CD14-positive monocyte (primary cell): ENCODE measurements at regions not wholly inside any gene's neighbourhood (a gene's known extent, or its start where the extent isn't known, plus 50 kb on each side); places are given as distances from the start of the nearest gene placed in this dataset.
"Not testable (repeated sequence)": the region's sequence is repeated elsewhere in the genome, so short reads cannot be mapped to it uniquely, and the experiment has no call there.

Experiments
- DNase-seq, 3 donors: peaks; one replicate each; pipeline ENCODE4 v3.0.0-alpha.2; 2011 to 2022
- H2AFZ ChIP-seq: 2 replicates; pipeline ENCODE4 v1.6.0; 2012; ENCODE audit warnings: mild to moderate bottlenecking, low read depth, low read length, inconsistent platforms; ENCODE audit not compliant: insufficient read depth, poor library complexity, severe bottlenecking
- H3K27ac ChIP-seq, 2 donors: 1 replicate in 1 of 2; 2 replicates in 1 of 2; pipeline ENCODE4 v1.5.1; 2012 to 2013; ENCODE audit warnings: low read length in 2 of 2, control low read depth in 1 of 2, inconsistent platforms in 1 of 2, low read depth in 1 of 2, mild to moderate bottlenecking in 1 of 2
- H3K27me3 ChIP-seq, 2 donors: one replicate each; pipeline versions ENCODE4 v1.6.0 to v1.6.1; 2011 to 2013; ENCODE audit warnings: low read length in 2 of 2; ENCODE audit not compliant: control insufficient read depth in 2 of 2, insufficient read depth in 2 of 2
- H3K36me3 ChIP-seq, 2 donors: replicated peaks in 1 of 2; 1 replicate in 1 of 2; 2 replicates in 1 of 2; pipeline versions ENCODE4 v1.5.1 to v1.6.1; 2012 to 2013; ENCODE audit warnings: low read length in 2 of 2, control low read depth in 1 of 2, inconsistent platforms in 1 of 2, mild to moderate bottlenecking in 1 of 2; ENCODE audit not compliant: insufficient read depth in 2 of 2, control insufficient read depth in 1 of 2
- H3K4me1 ChIP-seq, 2 donors: 1 replicate in 1 of 2; 2 replicates in 1 of 2; pipeline versions ENCODE4 v1.5.1 to v1.6.1; 2012 to 2013; ENCODE audit warnings: low read length in 2 of 2, control low read depth in 1 of 2, inconsistent platforms in 1 of 2, mild to moderate bottlenecking in 1 of 2, moderate library complexity in 1 of 2; ENCODE audit not compliant: insufficient read depth in 2 of 2, control insufficient read depth in 1 of 2
- H3K4me2 ChIP-seq: replicated peaks from 2 replicates; pipeline ENCODE3; 2012; ENCODE audit warnings: low read length, moderate library complexity, mild to moderate bottlenecking; ENCODE audit not compliant: poor library complexity, severe bottlenecking; ENCODE audit errors: extremely low read depth
- H3K4me3 ChIP-seq, 3 experiments: fragments of 200-600 bp in 1 of 3; sonication (generic) in 1 of 3; replicated peaks in 1 of 3; 1 replicate in 2 of 3; 2 replicates in 1 of 3; pipeline ENCODE4 v1.5.1; 2011 to 2013; ENCODE audit warnings: low read length in 3 of 3, mild to moderate bottlenecking in 3 of 3, control low read depth in 2 of 3, low read depth in 2 of 3, inconsistent platforms in 1 of 3, moderate library complexity in 1 of 3
- H3K79me2 ChIP-seq: 2 replicates; pipeline ENCODE4 v1.6.0; 2012; ENCODE audit warnings: mild to moderate bottlenecking, control low read depth, inconsistent platforms, low read length, moderate library complexity; ENCODE audit not compliant: insufficient read depth
- H3K9ac ChIP-seq: 2 replicates; pipeline ENCODE4 v1.6.0; 2017; ENCODE audit warnings: low read length, mild to moderate bottlenecking; ENCODE audit not compliant: insufficient read depth, poor library complexity, severe bottlenecking
- H3K9me3 ChIP-seq, 2 donors: replicated peaks in 1 of 2; 1 replicate in 1 of 2; 2 replicates in 1 of 2; pipeline versions ENCODE4 v1.5.1 to v1.6.1; 2012 to 2013; ENCODE audit warnings: low read length in 2 of 2, control low read depth in 1 of 2; ENCODE audit not compliant: control insufficient read depth in 1 of 2, insufficient read depth in 1 of 2
- H4K20me1 ChIP-seq: 2 replicates; pipeline ENCODE4 v1.6.0; 2012; ENCODE audit warnings: mild to moderate bottlenecking, low read length, control low read depth, moderate library complexity; ENCODE audit not compliant: insufficient read depth
- H3K27ac Mint-ChIP-seq, 7 donors: one replicate each; pipeline ENCODE4 v1.8.0; 2020; ENCODE audit warnings: mild to moderate bottlenecking in 7 of 7, mixed read lengths in 7 of 7, moderate library complexity in 6 of 7, inconsistent platforms in 2 of 7
- H3K27me3 Mint-ChIP-seq, 3 donors: one replicate each; pipeline ENCODE4 v1.8.0; 2021 to 2022; ENCODE audit warnings: low read depth in 3 of 3, mild to moderate bottlenecking in 3 of 3, mixed read lengths in 3 of 3, moderate library complexity in 3 of 3, inconsistent platforms in 1 of 3
- H3K36me3 Mint-ChIP-seq, 2 donors: one replicate each; pipeline ENCODE4 v1.8.0; 2020; ENCODE audit warnings: mixed read lengths in 2 of 2, inconsistent platforms in 1 of 2, mild to moderate bottlenecking in 1 of 2
- H3K4me1 Mint-ChIP-seq: one replicate; pipeline ENCODE4 v1.8.0; 2020; ENCODE audit warnings: mild to moderate bottlenecking, mixed read lengths
- H3K4me3 Mint-ChIP-seq, 2 donors: one replicate each; pipeline ENCODE4 v1.8.0; 2020; ENCODE audit warnings: mild to moderate bottlenecking in 2 of 2, mixed read lengths in 2 of 2, moderate library complexity in 1 of 2
- H3K9me3 Mint-ChIP-seq, 7 donors: one replicate each; pipeline ENCODE4 v1.8.0; 2020 to 2022; ENCODE audit warnings: mixed read lengths in 7 of 7, mild to moderate bottlenecking in 6 of 7, moderate library complexity in 6 of 7, inconsistent platforms in 2 of 7
- CTCF ChIP-seq: fragments of 200-600 bp; IDR thresholded peaks from one replicate; pipeline ENCODE4 v1.8.0; 2022; ENCODE audit warnings: antibody characterized with exemption, mild to moderate bottlenecking
- WGBS: methylation state at CpG from one replicate; pipeline ENCODE4 v1.1.5; 2013; ENCODE audit warnings: missing lambda C conversion rate; ENCODE audit not compliant: insufficient coverage; 5-methylcytosine and 5-hydroxymethylcytosine counted together
- intact Hi-C, 2 donors: fragments of 100-400 bp; cut with micrococcal nuclease; formaldehyde crosslinking; loops; one replicate each; pipeline versions ENCODE4 v1.15.0 to v1.15.1; 2023

DNA sequence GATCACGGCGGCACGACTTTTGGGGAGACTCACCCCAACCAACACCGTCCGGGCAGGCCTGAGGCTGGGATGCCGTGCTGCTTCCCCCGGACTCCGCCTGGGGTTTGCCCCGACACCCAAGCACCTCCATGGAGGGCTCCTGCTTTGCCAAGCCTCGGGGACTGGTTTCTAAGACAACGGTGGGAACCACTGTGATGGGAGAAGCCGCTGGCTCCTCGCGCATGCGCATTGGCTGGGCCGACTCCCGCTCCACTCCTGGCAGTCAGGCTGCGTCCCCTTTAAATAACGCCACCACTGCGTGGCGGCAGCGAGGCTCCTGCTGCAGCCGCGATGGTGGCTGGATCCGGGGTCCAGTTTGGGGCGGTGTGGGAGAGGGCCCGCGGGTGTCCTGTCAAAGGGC, 201.0 kb downstream of the ZNF716 start:
- Histone ChIP-seq H3K9me3 (peaks cover 89 to 98% of the 10 kb centered on the region in 2 donors), H3K9ac (no peak overlapping the region), H3K4me2 (no peak overlapping the region), H2AFZ (no peak overlapping the region), H3K27me3 (no peaks in the 10 kb centered on the region), H3K27ac (no peak overlapping the region), H3K4me1 (no peaks in the 10 kb centered on the region), H4K20me1 (no peaks in the 10 kb centered on the region), H3K4me3 (no peak overlapping the region), H3K79me2 (no peaks in the 10 kb centered on the region), H3K36me3 (no peaks in the 10 kb centered on the region)
- WGBS: 87% methylated on average over 28 of the region's 28 CpGs
- peaks cover 51 to 93% (median 85%) of the 10 kb centered on the region in 7 donors for H3K9me3 Mint-ChIP-seq
- no peak for DNase-seq
- no peak overlapping the region for H3K4me3 Mint-ChIP-seq
- no peaks in the 10 kb centered on the region for H3K36me3 Mint-ChIP-seq
- intact Hi-C loops: no loop called here
- no peak overlapping the region for H3K27ac Mint-ChIP-seq
- TF ChIP-seq CTCF: no peak
- H3K27me3 Mint-ChIP-seq: no peaks in the 10 kb centered on the region
- H3K4me1 Mint-ChIP-seq: no peaks in the 10 kb centered on the region

- H3K27ac Mint-ChIP-seq, H3K4me1 ChIP-seq, H3K4me3 Mint-ChIP-seq, H2AFZ ChIP-seq, H3K9ac ChIP-seq, H3K36me3 Mint-ChIP-seq, H3K27me3 ChIP-seq, H3K36me3 ChIP-seq, H3K4me3 ChIP-seq, H3K4me1 Mint-ChIP-seq, DNase-seq, H3K27me3 Mint-ChIP-seq, H3K27ac ChIP-seq, intact Hi-C loops, H3K79me2 ChIP-seq, H4K20me1 ChIP-seq, H3K4me2 ChIP-seq: not testable (repeated sequence)
- peaks cover 84 to 92% of the 10 kb centered on the region in 2 donors for H3K9me3 ChIP-seq
- 91% methylated on average over 17 of the region's 19 CpGs for WGBS
- peaks cover 47 to 87% (median 80%) of the 10 kb centered on the region in 7 donors for H3K9me3 Mint-ChIP-seq
These were observed 201.6 kb downstream of the ZNF716 start for GRCh38 chr7:57651611-57652010.
